Left lung (tissue), 4 donors: ENCODE measurements at regions not wholly inside any gene's neighbourhood (a gene's known extent, or its start where the extent isn't known, plus 50 kb on each side); places are given as distances from the start of the nearest gene placed in this dataset.
"Not testable (repeated sequence)": the region's sequence is repeated elsewhere in the genome, so short reads cannot be mapped to it uniquely, and the experiment has no call there.

Source experiments
- ATAC-seq: fragments of 200-7000 bp; cut with Tn5 transposase; one replicate; pipeline ENCODE4 v1.9.1; 2020; ENCODE audit warnings: moderate library complexity
- DNase-seq, 4 donors: peaks; one replicate each; pipeline ENCODE4 v3.0.0-alpha.2; 2013 to 2020
- H3K27ac ChIP-seq, 2 donors: fragments of 200-600 bp; sonication (generic) in 1 of 2; one replicate each; pipeline versions ENCODE4 v1.5.0 to v1.8.0; 2020 to 2021
- H3K27me3 ChIP-seq, 2 donors: fragments of 200-600 bp; sonication (generic) in 1 of 2; one replicate each; pipeline versions ENCODE4 v1.5.0 to v1.8.0; 2020 to 2021
- H3K36me3 ChIP-seq, 2 donors: fragments of 200-600 bp; sonication (generic) in 1 of 2; one replicate each; pipeline versions ENCODE4 v1.5.0 to v1.8.0; 2020 to 2021
- H3K4me1 ChIP-seq, 2 donors: fragments of 200-600 bp; one replicate each; pipeline ENCODE4 v1.8.0; 2021
- H3K4me3 ChIP-seq, 2 donors: fragments of 200-600 bp; sonication (generic) in 1 of 2; one replicate each; pipeline versions ENCODE4 v1.5.0 to v1.8.0; 2020 to 2021; ENCODE audit warnings: mild to moderate bottlenecking in 1 of 2
- H3K9me3 ChIP-seq, 2 donors: fragments of 200-600 bp; sonication (generic) in 1 of 2; one replicate each; pipeline versions ENCODE4 v1.5.0 to v1.8.0; 2020 to 2021
- intact Hi-C, 2 donors: fragments of 100-400 bp; cut with DNase I; formaldehyde crosslinking; loops; one replicate each; pipeline versions ENCODE4 v1.11.2 to v1.14.2; 2022
- TF ChIP-seq, protein P1 (sequence below), 2 donors: fragments of 200-600 bp; sonication (generic) in 1 of 2; IDR thresholded peaks; one replicate each; pipeline versions ENCODE4 v1.5.0 to v1.8.0; 2021; ENCODE audit warnings: antibody characterized with exemption in 2 of 2
- donor health status: DM: no; HTN: yes; CAD: no.
- donor health status: DM: no; HTN: no; CAD: no.

DNA sequence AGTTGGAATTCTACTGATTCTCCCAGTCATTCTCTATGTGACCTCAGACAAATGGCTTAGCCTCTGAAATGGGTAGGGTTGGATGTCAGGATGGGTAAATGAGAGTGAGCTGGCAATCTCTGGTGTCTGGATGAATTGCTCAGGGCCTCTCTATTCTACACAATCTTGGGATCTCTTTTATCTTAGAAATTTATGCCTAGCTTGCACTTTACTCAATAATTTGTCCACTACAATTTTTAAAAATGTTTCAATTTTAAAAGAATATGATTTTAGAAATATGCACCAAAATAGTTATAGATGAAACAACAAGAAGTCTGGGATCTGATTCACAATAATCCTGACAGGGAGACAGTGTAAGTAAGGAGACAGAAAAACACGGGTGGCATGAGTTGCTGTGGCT lies 134.1 kb downstream of the KLRB1 start:
- intact Hi-C loops, H3K9me3 ChIP-seq, H3K27ac ChIP-seq, H3K36me3 ChIP-seq, DNase-seq, H3K4me3 ChIP-seq, H3K4me1 ChIP-seq, H3K27me3 ChIP-seq, ATAC-seq: not testable (repeated sequence)

DNA sequence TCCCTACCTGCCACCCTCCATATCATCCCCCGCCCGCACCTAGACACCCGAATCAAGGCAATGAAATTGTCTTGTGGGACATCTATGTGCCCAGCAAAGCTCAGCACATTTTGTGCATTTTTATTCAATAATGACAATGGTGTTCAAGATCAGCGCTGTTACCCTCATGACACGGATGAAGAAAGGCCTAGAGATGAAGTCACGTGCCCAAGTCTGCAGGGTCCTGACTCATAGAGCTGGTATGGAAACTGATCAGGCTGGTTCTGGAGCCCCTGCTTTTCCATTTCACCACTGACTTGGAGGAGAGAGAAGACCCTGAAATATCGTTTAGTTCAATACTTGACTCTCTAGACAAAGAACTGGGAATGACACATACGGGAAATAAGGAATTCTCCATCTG lies 136.2 kb downstream of the KLRB1 start:
- H3K27me3 ChIP-seq, H3K36me3 ChIP-seq, H3K9me3 ChIP-seq, H3K4me3 ChIP-seq, H3K4me1 ChIP-seq, ATAC-seq, DNase-seq, H3K27ac ChIP-seq, intact Hi-C loops: not testable (repeated sequence)

DNA sequence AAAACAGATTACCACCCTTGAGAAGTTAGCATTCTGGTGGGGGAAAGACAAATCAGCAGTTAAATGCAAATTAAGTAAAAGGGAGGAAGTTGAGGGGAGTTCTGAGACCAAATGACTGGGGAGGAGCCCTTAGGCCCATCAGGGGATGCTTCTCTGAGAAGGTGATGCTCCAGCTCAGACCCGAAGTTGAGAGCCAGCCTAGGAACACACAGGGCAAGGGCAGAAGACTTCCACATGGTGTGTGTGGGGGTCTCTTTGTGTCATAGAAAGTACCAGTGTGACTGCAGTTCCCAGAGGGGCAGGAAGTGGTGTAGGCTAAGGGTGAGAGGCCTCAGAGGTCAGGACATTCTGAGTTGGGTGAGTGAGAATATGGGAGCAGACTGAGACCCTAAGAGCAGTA lies 137.3 kb downstream of the KLRB1 start:
- H3K27ac ChIP-seq, H3K4me3 ChIP-seq, H3K36me3 ChIP-seq, ATAC-seq, H3K9me3 ChIP-seq, H3K27me3 ChIP-seq, intact Hi-C loops, DNase-seq, H3K4me1 ChIP-seq: not testable (repeated sequence)

DNA sequence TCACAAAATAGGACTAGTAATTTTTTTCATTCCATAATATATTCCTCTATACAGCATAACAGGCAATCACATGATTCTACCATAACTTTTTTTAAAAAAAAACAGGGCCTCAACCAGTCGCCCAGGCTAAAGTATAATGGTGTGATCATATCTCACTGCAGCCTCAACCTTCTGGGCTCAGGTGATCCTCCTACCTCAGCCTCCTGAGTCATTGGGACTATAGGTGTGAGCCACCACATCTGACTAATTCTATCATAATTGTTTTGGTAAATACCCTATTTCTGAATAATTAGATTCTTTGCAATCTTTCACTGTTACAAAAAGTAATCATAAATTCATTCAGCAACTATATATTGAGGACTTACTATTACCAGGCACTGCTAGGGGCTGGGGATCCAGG lies 137.8 kb downstream of the KLRB1 start:
- H3K4me1 ChIP-seq, DNase-seq, intact Hi-C loops, H3K36me3 ChIP-seq, H3K9me3 ChIP-seq, H3K27ac ChIP-seq, ATAC-seq, H3K4me3 ChIP-seq, H3K27me3 ChIP-seq: not testable (repeated sequence)

DNA sequence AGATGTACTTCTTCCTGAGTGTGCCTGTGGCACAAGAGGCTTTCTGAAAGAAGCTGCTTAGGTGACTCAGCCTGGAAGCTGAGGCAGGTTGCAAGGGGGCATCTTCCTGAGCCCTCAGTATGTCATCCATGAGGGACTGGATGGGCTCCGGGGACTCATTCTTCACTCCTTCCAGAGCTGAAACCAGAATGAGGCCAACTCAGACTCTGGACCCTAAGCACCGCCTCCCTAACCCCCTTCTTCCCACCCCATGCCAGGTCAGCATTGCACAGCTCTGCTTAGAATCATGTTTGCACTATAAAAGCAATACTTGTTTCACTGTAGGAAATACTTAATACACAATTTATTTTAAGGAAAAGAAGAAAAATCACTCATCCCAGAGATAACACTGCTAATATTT lies 138.3 kb downstream of the KLRB1 start:
- H3K4me1 ChIP-seq, DNase-seq, H3K27ac ChIP-seq, H3K27me3 ChIP-seq, H3K9me3 ChIP-seq, intact Hi-C loops, H3K36me3 ChIP-seq, H3K4me3 ChIP-seq, ATAC-seq: not testable (repeated sequence)

DNA sequence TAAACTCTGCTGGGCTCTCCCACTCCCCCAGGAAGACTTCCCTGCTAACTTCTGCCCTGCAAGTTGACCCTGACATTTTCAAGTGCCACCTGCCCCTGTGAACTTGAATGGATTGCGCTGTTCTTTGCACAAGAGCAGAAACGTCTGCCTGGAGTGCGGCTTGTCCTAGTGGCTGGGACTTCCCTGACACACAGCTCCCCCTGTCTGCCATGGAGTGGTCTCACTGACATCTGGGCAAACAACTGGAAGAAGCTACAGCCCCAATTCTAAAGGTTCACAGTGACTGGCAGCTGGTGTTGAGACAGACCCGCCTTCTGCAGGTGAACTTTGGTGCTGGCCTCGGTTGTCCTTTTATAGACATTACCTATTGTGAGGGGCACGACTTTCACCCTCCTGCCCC lies 138.7 kb downstream of the KLRB1 start:
- TF ChIP-seq, protein P1, sequence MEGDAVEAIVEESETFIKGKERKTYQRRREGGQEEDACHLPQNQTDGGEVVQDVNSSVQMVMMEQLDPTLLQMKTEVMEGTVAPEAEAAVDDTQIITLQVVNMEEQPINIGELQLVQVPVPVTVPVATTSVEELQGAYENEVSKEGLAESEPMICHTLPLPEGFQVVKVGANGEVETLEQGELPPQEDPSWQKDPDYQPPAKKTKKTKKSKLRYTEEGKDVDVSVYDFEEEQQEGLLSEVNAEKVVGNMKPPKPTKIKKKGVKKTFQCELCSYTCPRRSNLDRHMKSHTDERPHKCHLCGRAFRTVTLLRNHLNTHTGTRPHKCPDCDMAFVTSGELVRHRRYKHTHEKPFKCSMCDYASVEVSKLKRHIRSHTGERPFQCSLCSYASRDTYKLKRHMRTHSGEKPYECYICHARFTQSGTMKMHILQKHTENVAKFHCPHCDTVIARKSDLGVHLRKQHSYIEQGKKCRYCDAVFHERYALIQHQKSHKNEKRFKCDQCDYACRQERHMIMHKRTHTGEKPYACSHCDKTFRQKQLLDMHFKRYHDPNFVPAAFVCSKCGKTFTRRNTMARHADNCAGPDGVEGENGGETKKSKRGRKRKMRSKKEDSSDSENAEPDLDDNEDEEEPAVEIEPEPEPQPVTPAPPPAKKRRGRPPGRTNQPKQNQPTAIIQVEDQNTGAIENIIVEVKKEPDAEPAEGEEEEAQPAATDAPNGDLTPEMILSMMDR (IDR thresholded peaks at IDR 0.05), result peak; percentile 32 to 46
- intact Hi-C loops, H3K36me3 ChIP-seq, H3K4me1 ChIP-seq, H3K27ac ChIP-seq, H3K9me3 ChIP-seq, H3K4me3 ChIP-seq, H3K27me3 ChIP-seq: not testable (repeated sequence)
- DNase-seq, result peak in 3 of 4 donors; percentile 38 to 69 (median 59)
- peak; percentile 76 for ATAC-seq

DNA sequence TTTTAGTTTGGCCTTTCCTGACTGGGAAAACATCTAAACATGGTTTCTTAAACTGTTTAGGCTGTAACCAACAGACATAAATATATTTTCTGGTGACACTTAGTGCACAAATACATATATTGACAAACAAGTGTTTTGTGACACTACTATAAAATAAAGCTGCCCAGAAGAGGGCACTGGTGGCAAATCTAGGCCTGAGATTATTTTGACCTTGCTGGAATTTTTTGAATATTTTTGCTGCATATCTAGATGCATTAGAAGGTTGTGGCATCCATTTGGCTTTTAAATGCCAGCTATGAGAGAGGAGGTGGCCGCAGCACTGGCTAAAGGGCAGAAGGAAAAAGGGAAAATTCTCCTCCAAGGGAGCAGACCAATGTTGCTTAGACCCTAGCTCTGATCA lies 139.6 kb downstream of the KLRB1 start:
- DNase-seq, H3K36me3 ChIP-seq, H3K27ac ChIP-seq, intact Hi-C loops, ATAC-seq, H3K9me3 ChIP-seq, H3K4me1 ChIP-seq, H3K4me3 ChIP-seq, H3K27me3 ChIP-seq: not testable (repeated sequence)

DNA sequence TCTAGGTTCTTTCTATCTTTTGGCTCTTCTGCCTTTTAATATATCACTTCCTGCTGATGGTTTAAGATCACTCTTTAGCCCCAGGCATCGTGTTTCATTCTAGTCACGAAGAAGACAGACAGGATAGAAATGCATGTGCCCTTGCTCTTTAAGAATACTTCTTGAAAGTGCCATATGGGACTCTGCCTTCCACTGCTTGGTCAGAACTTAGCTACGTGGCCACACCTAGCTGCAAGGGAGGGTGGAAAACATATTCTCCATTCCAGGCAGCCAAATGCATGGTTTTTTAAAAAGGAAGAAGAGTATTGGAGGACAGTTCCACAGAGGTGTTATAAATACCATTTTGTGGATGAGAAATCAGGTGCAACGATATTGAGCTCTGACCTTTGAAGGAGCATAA lies 143.3 kb downstream of the KLRB1 start:
- Histone ChIP-seq H3K4me3 (no peak overlapping the region), H3K27me3 (no peaks in the 10 kb centered on the region), H3K36me3 (no peaks in the 10 kb centered on the region), H3K4me1 (no peaks in the 10 kb centered on the region), H3K9me3 (no peaks in the 10 kb centered on the region), H3K27ac (no peak overlapping the region)
- no peak for ATAC-seq
- TF ChIP-seq, protein P1 (IDR thresholded peaks at IDR 0.05), result no peak
- intact Hi-C loops, result no loop called here
- DNase-seq, result no peak

DNA sequence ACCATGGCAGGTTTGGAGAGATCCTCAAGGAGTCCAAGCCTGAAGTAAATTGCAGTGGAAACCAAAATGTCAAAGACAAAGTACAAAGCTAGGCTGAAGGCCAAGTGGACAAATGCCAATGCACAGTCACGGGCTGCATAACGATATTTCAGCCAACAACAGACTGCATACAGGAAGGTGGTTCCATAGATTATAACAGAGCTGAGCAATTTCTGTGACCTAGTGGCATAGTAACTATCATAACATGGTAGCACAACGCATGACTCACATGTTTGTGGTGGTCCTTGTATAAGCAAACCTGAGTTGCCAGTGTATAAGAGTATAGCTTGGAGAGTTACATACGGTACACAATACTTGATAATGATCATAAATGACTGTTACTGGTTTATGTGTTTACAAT lies 152.2 kb downstream of the KLRB1 start:
- H3K4me1 ChIP-seq, H3K27ac ChIP-seq, H3K4me3 ChIP-seq, H3K9me3 ChIP-seq, H3K36me3 ChIP-seq, H3K27me3 ChIP-seq, intact Hi-C loops, ATAC-seq: not testable (repeated sequence)
- peak in 2 of 4 donors; percentile 37 to 51 for DNase-seq

DNA sequence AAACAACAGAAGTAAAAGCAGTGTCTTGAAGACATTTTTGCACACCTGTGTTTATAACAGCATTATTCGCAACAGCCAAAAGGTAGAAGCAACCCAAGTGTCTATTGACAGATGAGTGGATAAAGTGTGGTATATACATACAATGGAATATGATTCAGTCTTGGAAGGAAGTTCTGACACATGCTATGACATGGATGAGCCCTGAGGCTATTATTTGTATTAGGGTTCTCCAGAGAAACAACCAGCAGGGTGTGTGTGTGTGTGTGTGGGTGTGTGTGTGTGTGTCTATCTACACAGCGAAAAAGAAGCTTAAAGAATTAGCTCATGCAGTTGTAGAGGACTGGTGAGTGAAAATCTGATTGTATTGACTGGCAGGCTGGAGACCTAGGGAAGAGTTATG lies 153.7 kb downstream of the KLRB1 start:
- H3K36me3 ChIP-seq, H3K27ac ChIP-seq, intact Hi-C loops, H3K9me3 ChIP-seq, DNase-seq, ATAC-seq, H3K4me1 ChIP-seq, H3K4me3 ChIP-seq, H3K27me3 ChIP-seq: not testable (repeated sequence)

DNA sequence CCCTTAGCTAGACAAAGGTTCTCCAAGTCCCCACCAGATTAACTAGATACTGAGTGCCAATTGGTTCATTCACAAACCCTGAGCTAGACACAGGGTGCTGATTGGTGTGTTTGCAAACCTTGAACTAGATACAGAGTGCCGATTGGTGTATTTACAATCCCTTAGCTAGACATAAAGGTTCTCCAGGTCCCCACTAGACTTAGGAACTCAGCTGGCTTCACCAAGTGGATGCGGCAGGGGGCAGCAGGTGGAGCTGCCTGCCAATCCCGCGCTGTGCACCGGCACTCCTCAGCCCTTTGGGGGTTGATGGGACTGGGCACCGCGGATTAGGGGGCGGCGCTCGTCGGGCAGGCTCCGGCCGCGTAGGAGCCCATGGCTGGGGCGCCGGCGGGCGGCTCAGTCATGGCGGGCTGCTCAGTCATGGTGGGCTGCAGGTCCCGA lies 157.6 kb downstream of the KLRB1 start:
- H3K36me3 ChIP-seq, H3K4me3 ChIP-seq, ATAC-seq, intact Hi-C loops, H3K9me3 ChIP-seq, H3K27me3 ChIP-seq, H3K4me1 ChIP-seq, H3K27ac ChIP-seq: not testable (repeated sequence)
- peak in 1 of 4 donors; percentile 63 for DNase-seq

DNA sequence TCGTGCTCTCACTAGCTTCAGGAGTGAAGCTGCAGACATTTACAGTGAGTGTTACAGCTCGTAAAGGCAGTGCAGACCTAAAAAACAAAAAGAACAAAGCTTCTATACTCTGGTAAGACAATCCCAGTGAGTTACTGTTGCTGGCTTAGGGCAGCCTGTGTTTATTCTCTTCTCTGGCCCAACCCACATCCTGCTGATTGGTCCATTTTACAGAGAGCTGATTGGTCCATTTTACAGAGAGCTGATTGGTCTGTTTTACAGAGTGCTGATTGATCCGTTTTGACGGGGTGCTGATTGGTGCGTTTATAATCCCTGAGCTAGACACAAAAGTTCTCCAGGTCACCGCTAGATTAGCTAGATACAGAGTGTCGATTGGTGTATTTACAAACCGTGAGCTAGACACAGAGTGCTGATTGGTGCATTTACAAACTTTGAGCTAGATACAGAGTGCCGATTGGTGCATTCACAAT lies 158.0 kb downstream of the KLRB1 start:
- DNase-seq, intact Hi-C loops, H3K36me3 ChIP-seq, H3K4me1 ChIP-seq, H3K27me3 ChIP-seq, H3K9me3 ChIP-seq, H3K4me3 ChIP-seq, ATAC-seq, H3K27ac ChIP-seq: not testable (repeated sequence)
